Liver (tissue), 8 donors: ENCODE measurements at regions not wholly inside any gene's neighbourhood (a gene's known extent, or its start where the extent isn't known, plus 50 kb on each side); places are given as distances from the start of the nearest gene placed in this dataset.

ENCODE experiments used
- DNase-seq: peaks from one replicate; pipeline ENCODE4 v3.0.0-alpha.2; 2017; ENCODE audit warnings: low spot score
- H3K27ac ChIP-seq, 2 donors: one replicate each; pipeline ENCODE4 v1.7.0; 2013; ENCODE audit warnings: inconsistent platforms in 2 of 2, low read length in 2 of 2, control low read depth in 1 of 2, low read depth in 1 of 2, mild to moderate bottlenecking in 1 of 2
- H3K27me3 ChIP-seq, 4 donors: one replicate each; pipeline versions ENCODE4 v1.6.1 to v1.7.0; 2013; ENCODE audit warnings: low read length in 3 of 4, inconsistent platforms in 1 of 4, mild to moderate bottlenecking in 1 of 4, moderate library complexity in 1 of 4; ENCODE audit not compliant: control insufficient read depth in 4 of 4, insufficient read depth in 4 of 4
- H3K36me3 ChIP-seq, 4 donors: one replicate each; pipeline versions ENCODE4 v1.6.1 to v1.7.0; 2013; ENCODE audit warnings: low read length in 3 of 4, mild to moderate bottlenecking in 3 of 4, low read depth in 1 of 4, moderate library complexity in 1 of 4; ENCODE audit not compliant: control insufficient read depth in 4 of 4, insufficient read depth in 3 of 4
- H3K4me1 ChIP-seq, 4 donors: one replicate each; pipeline versions ENCODE4 v1.6.1 to v1.7.0; 2013; ENCODE audit warnings: low read length in 3 of 4, mild to moderate bottlenecking in 3 of 4, moderate library complexity in 1 of 4; ENCODE audit not compliant: control insufficient read depth in 4 of 4, insufficient read depth in 4 of 4
- H3K4me3 ChIP-seq, 3 donors: one replicate each; pipeline versions ENCODE4 v1.6.1 to v1.7.0; 2013; ENCODE audit warnings: low read length in 3 of 3, control low read depth in 1 of 3, low read depth in 1 of 3, mild to moderate bottlenecking in 1 of 3
- H3K9ac ChIP-seq, 2 donors: one replicate each; pipeline ENCODE4 v1.7.0; 2013; ENCODE audit warnings: low read length in 2 of 2, mild to moderate bottlenecking in 2 of 2, moderate library complexity in 2 of 2, control low read depth in 1 of 2, low read depth in 1 of 2
- H3K9me3 ChIP-seq, 4 donors: one replicate each; pipeline versions ENCODE4 v1.6.1 to v1.7.0; 2013; ENCODE audit warnings: low read length in 3 of 4; ENCODE audit not compliant: control insufficient read depth in 4 of 4
- EGR1 ChIP-seq, 2 donors: IDR thresholded peaks; 2 replicates each; pipeline ENCODE4 v1.6.1; 2016 to 2018; ENCODE audit warnings: antibody characterized with exemption in 2 of 2, low read depth in 2 of 2
- FOXA1 ChIP-seq: IDR thresholded peaks from 2 replicates; pipeline ENCODE4 v1.6.1; 2016; ENCODE audit warnings: antibody characterized with exemption
- FOXA2 ChIP-seq: IDR thresholded peaks from 2 replicates; pipeline ENCODE4 v1.6.1; 2016; ENCODE audit warnings: antibody characterized with exemption
- GABPA ChIP-seq, 2 donors: IDR thresholded peaks in 1 of 2; conservative IDR thresholded peaks in 1 of 2; 2 replicates each; pipeline ENCODE4 v1.6.1; 2016; ENCODE audit warnings: antibody characterized with exemption in 2 of 2, mild to moderate bottlenecking in 1 of 2, moderate library complexity in 1 of 2
- NR2F2 ChIP-seq: IDR thresholded peaks from 2 replicates; pipeline ENCODE4 v1.6.1; 2016; ENCODE audit warnings: antibody characterized with exemption
- RAD21 ChIP-seq, 2 donors: IDR thresholded peaks; 2 replicates each; pipeline ENCODE4 v1.6.1; 2016; ENCODE audit warnings: antibody characterized with exemption in 2 of 2, mild to moderate bottlenecking in 2 of 2
- RXRA ChIP-seq, 2 donors: IDR thresholded peaks; 2 replicates each; pipeline ENCODE4 v1.6.1; 2017 to 2018; ENCODE audit warnings: antibody characterized with exemption in 2 of 2, mild to moderate bottlenecking in 1 of 2
- SP1 ChIP-seq: IDR thresholded peaks from 2 replicates; pipeline ENCODE4 v1.6.1; 2018; ENCODE audit warnings: antibody characterized with exemption, mild to moderate bottlenecking
- TAF1 ChIP-seq: conservative IDR thresholded peaks from 2 replicates; pipeline ENCODE4 v1.6.1; 2016; ENCODE audit warnings: antibody characterized with exemption, mild to moderate bottlenecking
- WGBS: extraction: QIAGEN DNeasy Blood & Tissue Kit; methylation state at CpG from one replicate; pipeline ENCODE4 v1.1.7; 2013; 5-methylcytosine and 5-hydroxymethylcytosine counted together
- TF ChIP-seq, protein P1 (sequence below): fragments of 150-350 bp; IDR thresholded peaks from 2 replicates; pipeline ENCODE4 v1.5.1; 2017; ENCODE audit warnings: improper control_type of control experiment, low read depth, low read length; ENCODE audit not compliant: missing input control
- TF ChIP-seq, protein P2 (sequence below): IDR thresholded peaks from 2 replicates; pipeline ENCODE4 v1.6.1; 2016; ENCODE audit warnings: antibody characterized with exemption
- TF ChIP-seq, protein P3 (sequence below): IDR thresholded peaks from 2 replicates; pipeline ENCODE4 v1.6.1; 2016; ENCODE audit warnings: antibody characterized with exemption
- TF ChIP-seq, protein P4 (sequence below): IDR thresholded peaks from 2 replicates; pipeline ENCODE4 v1.6.1; 2016; ENCODE audit warnings: antibody characterized with exemption, mild to moderate bottlenecking
- donor health status: healthy.
- donor health status: healthy.
- donor health status: healthy.
- donor health status: healthy.
- donor health status: healthy.

DNA sequence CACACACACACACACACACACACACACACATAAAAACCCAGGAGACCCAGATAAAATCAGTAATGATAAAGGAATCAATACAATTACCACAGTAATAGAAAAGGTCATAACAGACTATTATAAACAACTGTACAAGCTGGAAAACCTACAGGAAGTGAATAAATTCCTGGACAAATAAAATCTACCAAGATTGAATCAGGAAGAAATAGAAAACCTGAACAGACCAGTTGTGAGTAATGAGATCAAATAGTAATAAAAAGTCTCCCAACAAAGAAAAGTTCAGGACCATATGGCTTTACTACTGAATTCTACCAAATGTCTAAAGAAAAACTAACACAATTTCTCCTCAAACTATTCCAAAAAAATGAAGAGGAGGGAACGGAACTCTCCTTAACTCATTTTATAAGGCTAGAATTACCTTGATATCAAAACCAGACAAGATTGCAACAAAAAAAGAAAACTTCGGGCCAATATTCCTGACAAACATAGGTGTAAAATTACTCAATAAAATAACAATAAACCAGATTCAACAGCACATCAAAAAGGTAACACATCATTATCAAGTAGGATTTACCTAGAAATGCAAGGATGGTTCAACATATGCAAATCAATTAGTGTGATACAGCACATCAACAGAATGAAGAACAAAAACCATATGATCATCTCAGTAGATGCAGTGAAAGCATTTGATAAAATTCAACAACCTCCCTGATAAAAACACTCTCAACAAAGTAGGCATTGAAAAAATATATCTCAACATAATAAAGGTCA lies 325.2 kb upstream of the POU5F2 start:
- peaks cover 0 to 9% (median 2%) of the 10 kb centered on the region in 4 donors for H3K9me3 ChIP-seq
- H3K4me3 ChIP-seq: no peak overlapping the region
- WGBS: 99% methylated on average over 2 of the region's 2 CpGs
- H3K9ac ChIP-seq: no peak overlapping the region
- TF ChIP-seq RXRA (IDR thresholded peaks at IDR 0.05): no peak
- no peak for DNase-seq
- no peaks in the 10 kb centered on the region for H3K27me3 ChIP-seq
- H3K36me3 ChIP-seq: no peaks in the 10 kb centered on the region
- H3K4me1 ChIP-seq: no peaks in the 10 kb centered on the region
- no peak overlapping the region for H3K27ac ChIP-seq

DNA sequence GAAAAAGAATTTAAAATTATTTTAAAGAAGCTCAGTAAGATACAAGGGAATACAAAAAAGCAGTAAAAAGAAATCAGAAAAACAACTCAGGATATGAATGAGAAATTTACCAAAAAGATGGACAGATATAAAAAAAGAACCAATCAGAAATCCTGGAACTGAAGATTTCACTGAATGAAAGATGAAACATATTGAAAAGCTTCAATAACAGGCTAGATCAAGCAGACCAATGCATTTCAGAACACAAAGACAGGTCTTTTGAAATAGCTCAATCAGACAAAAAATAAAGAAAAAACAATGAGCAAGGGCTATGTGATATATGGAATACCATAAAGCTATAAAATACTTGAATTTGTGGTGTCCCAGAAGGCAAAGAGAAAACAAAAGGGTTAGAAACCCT lies 322.6 kb upstream of the POU5F2 start:
- Histone ChIP-seq H3K9me3 (peaks cover 0 to 9% (median 2%) of the 10 kb centered on the region in 4 donors), H3K4me3 (no peak overlapping the region), H3K27ac (no peak overlapping the region), H3K4me1 (no peaks in the 10 kb centered on the region), H3K36me3 (no peaks in the 10 kb centered on the region), H3K27me3 (no peaks in the 10 kb centered on the region), H3K9ac (no peak overlapping the region)
- no peak for DNase-seq
- TF ChIP-seq, protein P1, sequence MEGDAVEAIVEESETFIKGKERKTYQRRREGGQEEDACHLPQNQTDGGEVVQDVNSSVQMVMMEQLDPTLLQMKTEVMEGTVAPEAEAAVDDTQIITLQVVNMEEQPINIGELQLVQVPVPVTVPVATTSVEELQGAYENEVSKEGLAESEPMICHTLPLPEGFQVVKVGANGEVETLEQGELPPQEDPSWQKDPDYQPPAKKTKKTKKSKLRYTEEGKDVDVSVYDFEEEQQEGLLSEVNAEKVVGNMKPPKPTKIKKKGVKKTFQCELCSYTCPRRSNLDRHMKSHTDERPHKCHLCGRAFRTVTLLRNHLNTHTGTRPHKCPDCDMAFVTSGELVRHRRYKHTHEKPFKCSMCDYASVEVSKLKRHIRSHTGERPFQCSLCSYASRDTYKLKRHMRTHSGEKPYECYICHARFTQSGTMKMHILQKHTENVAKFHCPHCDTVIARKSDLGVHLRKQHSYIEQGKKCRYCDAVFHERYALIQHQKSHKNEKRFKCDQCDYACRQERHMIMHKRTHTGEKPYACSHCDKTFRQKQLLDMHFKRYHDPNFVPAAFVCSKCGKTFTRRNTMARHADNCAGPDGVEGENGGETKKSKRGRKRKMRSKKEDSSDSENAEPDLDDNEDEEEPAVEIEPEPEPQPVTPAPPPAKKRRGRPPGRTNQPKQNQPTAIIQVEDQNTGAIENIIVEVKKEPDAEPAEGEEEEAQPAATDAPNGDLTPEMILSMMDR: no peak
- TF ChIP-seq, protein P2, sequence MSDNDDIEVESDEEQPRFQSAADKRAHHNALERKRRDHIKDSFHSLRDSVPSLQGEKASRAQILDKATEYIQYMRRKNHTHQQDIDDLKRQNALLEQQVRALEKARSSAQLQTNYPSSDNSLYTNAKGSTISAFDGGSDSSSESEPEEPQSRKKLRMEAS: no peak
- no peak for TF ChIP-seq TAF1
- no peak for TF ChIP-seq NR2F2

DNA sequence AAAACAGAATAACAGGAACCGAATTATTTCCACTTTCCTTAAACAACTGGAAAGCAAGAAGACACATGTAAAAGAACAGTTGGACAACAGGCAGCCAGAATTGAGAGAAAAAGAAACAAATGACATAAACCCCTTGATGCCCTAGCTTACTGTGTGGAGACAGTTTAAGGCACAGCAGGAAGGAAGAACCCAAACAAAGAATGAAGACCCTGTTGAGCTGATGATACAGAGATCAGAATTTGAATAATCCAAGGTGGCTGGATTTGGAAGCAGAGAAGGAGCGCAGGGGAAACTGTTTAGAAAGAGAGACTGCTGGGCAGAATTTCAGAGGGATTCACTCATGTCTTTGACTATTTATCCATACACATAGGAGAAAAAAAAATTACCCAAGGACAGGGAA lies 316.3 kb upstream of the POU5F2 start:
- TF ChIP-seq FOXA1: no peak
- TF ChIP-seq RAD21 (IDR thresholded peaks at IDR 0.05): no peak
- no peak for TF ChIP-seq RXRA (IDR thresholded peaks at IDR 0.05)
- no peak for TF ChIP-seq EGR1 (IDR thresholded peaks at IDR 0.05; ENCODE audit: low read depth in 2 of 2)
- TF ChIP-seq SP1: no peak
- TF ChIP-seq, protein P3, sequence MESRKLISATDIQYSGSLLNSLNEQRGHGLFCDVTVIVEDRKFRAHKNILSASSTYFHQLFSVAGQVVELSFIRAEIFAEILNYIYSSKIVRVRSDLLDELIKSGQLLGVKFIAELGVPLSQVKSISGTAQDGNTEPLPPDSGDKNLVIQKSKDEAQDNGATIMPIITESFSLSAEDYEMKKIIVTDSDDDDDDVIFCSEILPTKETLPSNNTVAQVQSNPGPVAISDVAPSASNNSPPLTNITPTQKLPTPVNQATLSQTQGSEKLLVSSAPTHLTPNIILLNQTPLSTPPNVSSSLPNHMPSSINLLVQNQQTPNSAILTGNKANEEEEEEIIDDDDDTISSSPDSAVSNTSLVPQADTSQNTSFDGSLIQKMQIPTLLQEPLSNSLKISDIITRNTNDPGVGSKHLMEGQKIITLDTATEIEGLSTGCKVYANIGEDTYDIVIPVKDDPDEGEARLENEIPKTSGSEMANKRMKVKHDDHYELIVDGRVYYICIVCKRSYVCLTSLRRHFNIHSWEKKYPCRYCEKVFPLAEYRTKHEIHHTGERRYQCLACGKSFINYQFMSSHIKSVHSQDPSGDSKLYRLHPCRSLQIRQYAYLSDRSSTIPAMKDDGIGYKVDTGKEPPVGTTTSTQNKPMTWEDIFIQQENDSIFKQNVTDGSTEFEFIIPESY: no peak
- no peak for TF ChIP-seq GABPA (IDR thresholded peaks at IDR 0.05 in 1 of 2, conservative IDR thresholded peaks at IDR 0.05 in 1 of 2)
- TF ChIP-seq, protein P4, sequence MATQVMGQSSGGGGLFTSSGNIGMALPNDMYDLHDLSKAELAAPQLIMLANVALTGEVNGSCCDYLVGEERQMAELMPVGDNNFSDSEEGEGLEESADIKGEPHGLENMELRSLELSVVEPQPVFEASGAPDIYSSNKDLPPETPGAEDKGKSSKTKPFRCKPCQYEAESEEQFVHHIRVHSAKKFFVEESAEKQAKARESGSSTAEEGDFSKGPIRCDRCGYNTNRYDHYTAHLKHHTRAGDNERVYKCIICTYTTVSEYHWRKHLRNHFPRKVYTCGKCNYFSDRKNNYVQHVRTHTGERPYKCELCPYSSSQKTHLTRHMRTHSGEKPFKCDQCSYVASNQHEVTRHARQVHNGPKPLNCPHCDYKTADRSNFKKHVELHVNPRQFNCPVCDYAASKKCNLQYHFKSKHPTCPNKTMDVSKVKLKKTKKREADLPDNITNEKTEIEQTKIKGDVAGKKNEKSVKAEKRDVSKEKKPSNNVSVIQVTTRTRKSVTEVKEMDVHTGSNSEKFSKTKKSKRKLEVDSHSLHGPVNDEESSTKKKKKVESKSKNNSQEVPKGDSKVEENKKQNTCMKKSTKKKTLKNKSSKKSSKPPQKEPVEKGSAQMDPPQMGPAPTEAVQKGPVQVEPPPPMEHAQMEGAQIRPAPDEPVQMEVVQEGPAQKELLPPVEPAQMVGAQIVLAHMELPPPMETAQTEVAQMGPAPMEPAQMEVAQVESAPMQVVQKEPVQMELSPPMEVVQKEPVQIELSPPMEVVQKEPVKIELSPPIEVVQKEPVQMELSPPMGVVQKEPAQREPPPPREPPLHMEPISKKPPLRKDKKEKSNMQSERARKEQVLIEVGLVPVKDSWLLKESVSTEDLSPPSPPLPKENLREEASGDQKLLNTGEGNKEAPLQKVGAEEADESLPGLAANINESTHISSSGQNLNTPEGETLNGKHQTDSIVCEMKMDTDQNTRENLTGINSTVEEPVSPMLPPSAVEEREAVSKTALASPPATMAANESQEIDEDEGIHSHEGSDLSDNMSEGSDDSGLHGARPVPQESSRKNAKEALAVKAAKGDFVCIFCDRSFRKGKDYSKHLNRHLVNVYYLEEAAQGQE: no peak
- no peak for TF ChIP-seq FOXA2
- no peaks in the 10 kb centered on the region for H3K9me3 ChIP-seq
- WGBS: 94% methylated on average over 2 of the region's 2 CpGs
- H3K4me3 ChIP-seq: no peak overlapping the region
- no peak overlapping the region for H3K27ac ChIP-seq
- DNase-seq: no peak
- H3K27me3 ChIP-seq: no peaks in the 10 kb centered on the region
- no peak overlapping the region for H3K9ac ChIP-seq
- no peaks in the 10 kb centered on the region for H3K4me1 ChIP-seq
- H3K36me3 ChIP-seq: no peaks in the 10 kb centered on the region
